ENCODE measurements at regions not wholly inside any gene's neighbourhood (a gene's known extent, or its start where the extent isn't known, plus 50 kb on each side); places are given as distances from the start of the nearest gene placed in this dataset.

GRCh38 chr2:117723483-117723882, 91.0 kb upstream of the DDX18 start:
- H3K4me2 ChIP-seq (ENCODE audit: insufficient read depth, low read length): no peak overlapping the region
- no TSS peak for BruUV-seq (replicated peaks)
- CTCF ChIA-PET: no interaction called here

More at GRCh38 chr2:117723483-117723882, 91.0 kb upstream of the DDX18 start:
- peaks cover 1% of the 10 kb centered on the region for H3K9me3 ChIP-seq (replicated peaks; ENCODE audit: control insufficient read depth, insufficient read depth, low read length)
- no peak for DNase-seq (ENCODE audit: low read depth, low spot score)
- intact Hi-C loops (cut with micrococcal nuclease): no loop called here
- no peaks in the 10 kb centered on the region for H3K36me3 ChIP-seq (ENCODE audit: control insufficient read depth in 2 of 2, extremely low read depth in 1 of 2, insufficient read depth in 2 of 2, low read length in 2 of 2)
- dilution Hi-C loops (cut with MboI; ENCODE audit: extremely low pct_ligation_motif_present, low sequenced_read_pairs): no loop called here
- no peak overlapping the region for H3K4me3 ChIP-seq (replicated peaks in 1 of 3; ENCODE audit: insufficient read depth in 1 of 3, low read depth in 1 of 3, low read length in 3 of 3)
- no peaks in the 10 kb centered on the region for H3K27me3 ChIP-seq (ENCODE audit: control insufficient read depth in 2 of 2, insufficient read depth in 2 of 2, low read length in 2 of 2)
- no peak overlapping the region for H3K27ac ChIP-seq (ENCODE audit: insufficient read depth, low read depth, low read length)
- H4K20me1 ChIP-seq (replicated peaks; ENCODE audit: control insufficient read depth, extremely low read depth, insufficient read depth, low read length): no peaks in the 10 kb centered on the region
- FAIRE-seq: no peak
- POLR2A ChIA-PET: no interaction called here
- TF ChIP-seq FOS (IDR thresholded peaks at IDR 0.05; ENCODE audit: borderline replicate concordance, insufficient read depth, low read length) (no peak), GATA2 (IDR thresholded peaks at IDR 0.05; ENCODE audit: insufficient read depth, insufficient read length, low read depth, low read length) (no peak), POLR2AphosphoS5 (IDR thresholded peaks at IDR 0.05; ENCODE audit: insufficient read depth, low read depth, low read length) (no peak), POLR2A (IDR thresholded peaks at IDR 0.05; ENCODE audit: low read depth, low read length) (no peak), MAX (IDR thresholded peaks at IDR 0.05; ENCODE audit: insufficient read depth, insufficient read length) (no peak), EZH2 (IDR thresholded peaks at IDR 0.05; ENCODE audit: borderline replicate concordance, low read depth, low read length, severe bottlenecking) (no peak), MYC (IDR thresholded peaks at IDR 0.05; ENCODE audit: low read depth, low read length) (no peak), JUN (IDR thresholded peaks at IDR 0.05; ENCODE audit: borderline replicate concordance, insufficient read depth, insufficient read length, low read depth) (no peak)
- TF ChIP-seq, protein P1, sequence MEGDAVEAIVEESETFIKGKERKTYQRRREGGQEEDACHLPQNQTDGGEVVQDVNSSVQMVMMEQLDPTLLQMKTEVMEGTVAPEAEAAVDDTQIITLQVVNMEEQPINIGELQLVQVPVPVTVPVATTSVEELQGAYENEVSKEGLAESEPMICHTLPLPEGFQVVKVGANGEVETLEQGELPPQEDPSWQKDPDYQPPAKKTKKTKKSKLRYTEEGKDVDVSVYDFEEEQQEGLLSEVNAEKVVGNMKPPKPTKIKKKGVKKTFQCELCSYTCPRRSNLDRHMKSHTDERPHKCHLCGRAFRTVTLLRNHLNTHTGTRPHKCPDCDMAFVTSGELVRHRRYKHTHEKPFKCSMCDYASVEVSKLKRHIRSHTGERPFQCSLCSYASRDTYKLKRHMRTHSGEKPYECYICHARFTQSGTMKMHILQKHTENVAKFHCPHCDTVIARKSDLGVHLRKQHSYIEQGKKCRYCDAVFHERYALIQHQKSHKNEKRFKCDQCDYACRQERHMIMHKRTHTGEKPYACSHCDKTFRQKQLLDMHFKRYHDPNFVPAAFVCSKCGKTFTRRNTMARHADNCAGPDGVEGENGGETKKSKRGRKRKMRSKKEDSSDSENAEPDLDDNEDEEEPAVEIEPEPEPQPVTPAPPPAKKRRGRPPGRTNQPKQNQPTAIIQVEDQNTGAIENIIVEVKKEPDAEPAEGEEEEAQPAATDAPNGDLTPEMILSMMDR (IDR thresholded peaks at IDR 0.05; ENCODE audit: extremely low read depth in 1 of 2, insufficient read depth in 1 of 2, low read depth in 1 of 2, low read length in 2 of 2): no peak
- H2AFZ ChIP-seq (ENCODE audit: low read depth, low read length): no peak overlapping the region
- no peak overlapping the region for H3K9ac ChIP-seq (replicated peaks; ENCODE audit: extremely low read depth, insufficient read depth, low read length)
- H3K9me1 ChIP-seq (replicated peaks; ENCODE audit: control insufficient read depth, extremely low read depth, insufficient read depth, low read length): no peaks in the 10 kb centered on the region
- no peaks in the 10 kb centered on the region for H3K79me2 ChIP-seq (ENCODE audit: control insufficient read depth, insufficient read depth, low read length)
- no peaks in the 10 kb centered on the region for H3K4me1 ChIP-seq (ENCODE audit: control insufficient read depth, extremely low read depth, insufficient read depth, low read length)
